A549 (cell line): ENCODE measurements at regions not wholly inside any gene's neighbourhood (a gene's known extent, or its start where the extent isn't known, plus 50 kb on each side); places are given as distances from the start of the nearest gene placed in this dataset.

Source experiments
- ATAC-seq, 2 experiments: fragments of 200-7000 bp in 1 of 2; fragments of >200 bp in 1 of 2; cut with Nextera tagmentation in 1 of 2; cut with Tn5 transposase in 1 of 2; 3 replicates each; pipeline versions ENCODE4 v1.8.0 to v1.9.1; 2018 to 2020; ENCODE audit warnings: mild to moderate bottlenecking in 1 of 2, moderate library complexity in 1 of 2
- CTCF ChIA-PET: fragments of 300-600 bp; sonication (Branson Sonifier 250); formaldehyde crosslinking; extraction: SDS; loops from one replicate; lab custom pipeline; 2021; ENCODE audit warnings: antibody characterized with exemption, inconsistent platforms; lab: Yijun Ruan, JAX
- POLR2A ChIA-PET: fragments of 350-600 bp; formaldehyde crosslinking; extraction: SDS; loops from one replicate; lab custom pipeline; 2021; ENCODE audit warnings: antibody characterized with exemption, inconsistent platforms; lab: Yijun Ruan, JAX
- DNase-seq, 2 experiments: peaks; one replicate each; pipeline versions ENCODE4 v3.0.0 to v3.0.0-alpha.2; 2011 to 2016; ENCODE audit warnings: low read depth in 1 of 2, low spot score in 1 of 2
- FAIRE-seq: peaks from 2 replicates; lab custom pipeline; 2011; peaks lifted over from hg19 to GRCh38; lab: Jason Lieb, UNC
- H3K27ac ChIP-seq, 2 experiments: fragments of >200 bp; sonication (Bioruptor Twin); formaldehyde crosslinking; 3 replicates each; pipeline ENCODE4 v1.5.1; 2016 to 2017
- H3K4me1 ChIP-seq: fragments of >200 bp; sonication (Bioruptor Twin); formaldehyde crosslinking; 3 replicates; pipeline ENCODE4 v1.6.1; 2016
- H3K4me2 ChIP-seq: fragments of >200 bp; sonication (Bioruptor Twin); formaldehyde crosslinking; 3 replicates; pipeline ENCODE4 v1.6.1; 2016
- H3K4me3 ChIP-seq: fragments of >200 bp; sonication (Bioruptor Twin); formaldehyde crosslinking; 3 replicates; pipeline ENCODE4 v1.5.1; 2016
- H3K9me3 ChIP-seq: fragments of >200 bp; sonication (Bioruptor Twin); formaldehyde crosslinking; 3 replicates; pipeline ENCODE4 v1.6.1; 2016
- CHD2 ChIP-seq: fragments of 150-350 bp; IDR thresholded peaks from 2 replicates; pipeline ENCODE4 v1.6.1; 2014; ENCODE audit warnings: low read length; ENCODE audit not compliant: partially characterized antibody
- CHD4 ChIP-seq: fragments of 200-600 bp; sonication (generic); IDR thresholded peaks from 2 replicates; pipeline ENCODE4 v1.6.1; 2016; ENCODE audit warnings: antibody characterized with exemption, mild to moderate bottlenecking, borderline replicate concordance
- CTCF ChIP-seq: fragments of >200 bp; sonication (Bioruptor Twin); formaldehyde crosslinking; IDR thresholded peaks from 3 replicates; pipeline ENCODE4 v1.5.1; 2016
- E2F6 ChIP-seq: IDR thresholded peaks from 2 replicates; pipeline ENCODE4 v1.6.1; 2012; ENCODE audit warnings: low read depth, borderline replicate concordance
- EHF ChIP-seq: fragments of 250-450 bp; sonication (Bioruptor Pico); IDR thresholded peaks from 2 replicates; pipeline ENCODE4 v1.5.0; 2020; ENCODE audit warnings: mild to moderate bottlenecking
- EHMT2 ChIP-seq: fragments of 200-600 bp; sonication (generic); IDR thresholded peaks from 2 replicates; pipeline ENCODE4 v1.6.1; 2016; ENCODE audit warnings: antibody characterized with exemption, low read depth, mild to moderate bottlenecking, moderate library complexity
- FOSB ChIP-seq: fragments of 250-450 bp; sonication (Bioruptor Pico); IDR thresholded peaks from 2 replicates; pipeline ENCODE4 v1.5.0; 2020; ENCODE audit warnings: mild to moderate bottlenecking, moderate library complexity
- FOSL2 ChIP-seq, 2 experiments: fragments of 450-650 bp in 1 of 2; fragments of >200 bp in 1 of 2; sonication (Bioruptor Twin) in 1 of 2; formaldehyde crosslinking; IDR thresholded peaks; 2 replicates each; pipeline versions ENCODE4 v1.5.0 to v1.6.1; 2016 to 2020; ENCODE audit warnings: mild to moderate bottlenecking in 1 of 2, moderate library complexity in 1 of 2
- GATA3 ChIP-seq: IDR thresholded peaks from 2 replicates; pipeline ENCODE4 v1.6.1; 2012; ENCODE audit warnings: borderline replicate concordance
- HDAC2 ChIP-seq: fragments of 200-600 bp; sonication (generic); IDR thresholded peaks from 2 replicates; pipeline ENCODE4 v1.6.1; 2016
- HOXB13 ChIP-seq: fragments of 250-450 bp; sonication (Bioruptor Pico); IDR thresholded peaks from 2 replicates; pipeline ENCODE4 v1.5.0; 2020; ENCODE audit warnings: low read depth, mild to moderate bottlenecking, moderate library complexity
- JUN ChIP-seq, 2 experiments: fragments of >200 bp; sonication (Bioruptor Twin); formaldehyde crosslinking; IDR thresholded peaks; 2 replicates in 1 of 2; 3 replicates in 1 of 2; pipeline ENCODE4 v1.6.1; 2016 to 2017
- KDM5A ChIP-seq: fragments of 200-600 bp; sonication (generic); IDR thresholded peaks from 2 replicates; pipeline ENCODE4 v1.6.1; 2016; ENCODE audit warnings: antibody characterized with exemption, mild to moderate bottlenecking
- MAZ ChIP-seq: fragments of 150-350 bp; IDR thresholded peaks from 2 replicates; pipeline ENCODE4 v1.6.1; 2014; ENCODE audit warnings: antibody characterized with exemption, low read depth, low read length, borderline replicate concordance
- MYC ChIP-seq: IDR thresholded peaks from 2 replicates; pipeline ENCODE4 v1.6.1; 2012; ENCODE audit warnings: mild to moderate bottlenecking, inconsistent platforms, low read length, improper control_type of control experiment, borderline replicate concordance
- NR3C1 ChIP-seq: fragments of >200 bp; sonication (Bioruptor Twin); formaldehyde crosslinking; IDR thresholded peaks from 3 replicates; pipeline ENCODE4 v1.6.1; 2017
- POLR2A ChIP-seq: IDR thresholded peaks from 2 replicates; pipeline ENCODE4 v1.6.1; 2012; ENCODE audit warnings: mild to moderate bottlenecking, low read length
- RAD21 ChIP-seq, 2 experiments: fragments of >200 bp in 1 of 2; sonication (Bioruptor Twin) in 1 of 2; formaldehyde crosslinking in 1 of 2; IDR thresholded peaks in 1 of 2; conservative IDR thresholded peaks in 1 of 2; 2 replicates in 1 of 2; 3 replicates in 1 of 2; pipeline ENCODE4 v1.6.1; 2012 to 2018; ENCODE audit warnings: inconsistent platforms in 1 of 2
- RARB ChIP-seq: fragments of 250-450 bp; sonication (Bioruptor Pico); IDR thresholded peaks from 2 replicates; pipeline ENCODE4 v1.8.0; 2021; ENCODE audit warnings: mild to moderate bottlenecking, moderate library complexity
- RNF2 ChIP-seq: fragments of 200-600 bp; sonication (generic); IDR thresholded peaks from 2 replicates; pipeline ENCODE4 v1.6.1; 2016; ENCODE audit warnings: low read depth, mild to moderate bottlenecking, antibody characterized with exemption, moderate library complexity, borderline replicate concordance
- SMC3 ChIP-seq: fragments of >200 bp; sonication (Bioruptor Twin); formaldehyde crosslinking; IDR thresholded peaks from 3 replicates; pipeline ENCODE4 v1.6.1; 2018; ENCODE audit warnings: inconsistent platforms
- SREBF2 ChIP-seq: fragments of 450-650 bp; IDR thresholded peaks from 2 replicates; pipeline ENCODE4 v1.6.1; 2014; ENCODE audit warnings: mild to moderate bottlenecking, moderate library complexity
- USF2 ChIP-seq: fragments of 450-650 bp; IDR thresholded peaks from 2 replicates; pipeline ENCODE4 v1.6.1; 2014; ENCODE audit warnings: antibody characterized with exemption
- ZC3H11A ChIP-seq: fragments of 450-650 bp; IDR thresholded peaks from 2 replicates; pipeline ENCODE4 v1.6.1; 2014; ENCODE audit warnings: antibody characterized with exemption, mild to moderate bottlenecking
- WGBS: methylation state at CpG from one replicate; pipeline ENCODE4 v1.1.6; 2017; ENCODE audit errors: missing lambda C conversion rate; 5-methylcytosine and 5-hydroxymethylcytosine counted together
- TF ChIP-seq, protein P1 (sequence below): fragments of 150-350 bp; IDR thresholded peaks from 2 replicates; pipeline ENCODE4 v1.6.1; 2014; ENCODE audit warnings: low read depth, mild to moderate bottlenecking, low read length
- TF ChIP-seq, protein P2 (sequence below): IDR thresholded peaks from 2 replicates; pipeline ENCODE4 v1.6.1; 2012

DNA sequence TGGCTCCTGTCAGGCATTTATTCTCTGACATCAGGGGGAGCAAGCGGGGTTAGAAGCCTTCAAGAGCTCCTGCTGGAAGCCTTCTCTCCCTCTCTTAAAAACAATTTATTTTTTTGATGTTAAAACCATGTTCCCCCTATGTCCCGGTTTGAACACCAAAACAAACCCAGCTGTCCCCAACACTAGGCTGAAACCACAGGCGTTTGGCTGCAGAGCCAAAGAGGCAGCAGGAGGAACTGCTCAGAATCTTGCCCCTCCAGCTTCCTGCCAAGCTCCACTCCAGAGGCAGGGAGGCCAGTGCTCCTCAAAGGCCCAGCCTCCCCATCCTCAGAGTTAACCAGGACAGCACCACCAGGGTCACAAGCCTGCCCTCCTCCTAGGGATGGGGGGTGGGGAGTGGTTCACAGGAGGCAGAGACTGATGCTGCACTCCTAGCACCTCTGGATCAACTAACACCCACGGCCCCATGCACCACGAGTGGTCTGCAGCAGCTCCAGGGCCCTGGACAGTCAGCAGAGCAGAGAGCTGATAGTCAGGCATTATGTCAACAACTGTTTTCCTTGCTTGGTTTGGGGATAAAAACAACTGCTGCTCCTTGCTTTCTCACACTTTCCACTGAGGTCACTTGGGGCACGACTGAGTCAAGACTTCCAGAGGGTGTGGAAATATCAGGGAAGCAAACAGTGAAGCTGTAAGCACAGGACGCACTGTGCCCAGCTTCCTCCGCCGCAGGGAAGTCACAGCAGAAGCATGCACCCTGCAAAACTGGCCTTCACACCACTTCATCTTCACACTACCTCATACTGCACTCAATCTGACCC, 96.5 kb upstream of the ADRA1B start (continued):
- TF ChIP-seq FOSL2 (IDR thresholded peaks at IDR 0.05) (no peak), FOSL2 (CRISPR knock-in tag; IDR thresholded peaks at IDR 0.05) (peak; percentile 60), MAZ (no peak), MYC (no peak), EHF (CRISPR knock-in tag) (no peak), RAD21 (conservative IDR thresholded peaks at IDR 0.05 in 1 of 2, IDR thresholded peaks at IDR 0.05 in 1 of 2) (peak in 1 of 2 experiments; percentile 13; a peak in 1 of 5 replicates), POLR2A (no peak)

DNA sequence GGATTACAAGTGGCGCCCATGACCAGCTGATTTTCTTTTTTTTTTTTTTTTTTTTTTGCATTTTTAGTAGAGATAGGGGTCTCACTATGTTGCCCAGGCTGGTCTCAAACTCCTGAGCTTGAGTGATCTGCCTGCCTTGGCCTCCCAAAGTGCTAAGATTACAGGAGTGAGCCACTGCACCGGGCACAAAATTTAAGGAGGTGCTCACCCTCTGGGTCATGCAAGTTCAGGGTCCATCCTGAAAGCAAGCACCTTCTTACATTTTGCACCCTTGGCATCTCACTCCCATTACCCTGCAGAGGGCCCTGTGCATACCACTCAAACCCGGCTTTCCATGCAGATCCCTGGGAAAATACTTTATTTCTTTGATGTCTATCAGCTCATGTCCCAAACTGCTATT, 95.6 kb upstream of the ADRA1B start:
- POLR2A ChIA-PET = no interaction called here
- Histone ChIP-seq H3K4me3 (no peak overlapping the region), H3K4me2 (peak overlapping the region; percentile 34; the same call in 2 of the 3 replicates), H3K27ac (peak overlapping the region; percentile 67 to 76; a peak in 5 of 6 replicates)
- TF ChIP-seq RARB (CRISPR knock-in tag) (no peak), CHD4 (no peak), CHD2 (no peak), HOXB13 (no peak), HDAC2 (no peak), EHF (CRISPR knock-in tag) (no peak), CTCF (no peak), ZC3H11A (no peak), GATA3 (no peak), E2F6 (no peak), MAZ (no peak), RNF2 (no peak), SMC3 (no peak), POLR2A (no peak), KDM5A (no peak), FOSL2 (IDR thresholded peaks at IDR 0.05) (no peak), FOSL2 (CRISPR knock-in tag; IDR thresholded peaks at IDR 0.05) (no peak), JUN (IDR thresholded peaks at IDR 0.05) (no peak)
- TF ChIP-seq, all 56 proteins: peak for 0
- Histone ChIP-seq H3K4me1 (peaks cover 58% of the 10 kb centered on the region), H3K9me3 (no peaks in the 10 kb centered on the region)
- no peak for ATAC-seq
- CTCF ChIA-PET = interaction anchor here (1.4 to 2.6 kb wide), 5 partner anchors 16 to 166 kb away, joined by 4 to 9 read pairs (median 5); partner anchors contain the start of gene ADRA1B
- no peak for DNase-seq
- 93% methylated on average over 3 of the region's 3 CpGs for WGBS
- FAIRE-seq = peak; percentile 56

GRCh38 chr5:159821461-159821940, 94.8 kb upstream of the ADRA1B start:
- Histone ChIP-seq H3K4me3 (no peak overlapping the region), H3K4me2 (no peak overlapping the region), H3K4me1 (peaks cover 58% of the 10 kb centered on the region), H3K27ac (peak overlapping the region; percentile 67 to 76; a peak in 4 of 6 replicates), H3K9me3 (no peaks in the 10 kb centered on the region)
- CTCF ChIA-PET = interaction anchor here (1.0 to 1.4 kb wide), 2 partner anchors 15 to 39 kb away, joined by 3 to 4 read pairs; no protein-coding TSS in a partner anchor
- ATAC-seq (no peak), FAIRE-seq (no peak), DNase-seq (no peak)
- 94% methylated on average over 9 of the region's 9 CpGs for WGBS
- POLR2A ChIA-PET = no interaction called here
- TF ChIP-seq, protein P1, sequence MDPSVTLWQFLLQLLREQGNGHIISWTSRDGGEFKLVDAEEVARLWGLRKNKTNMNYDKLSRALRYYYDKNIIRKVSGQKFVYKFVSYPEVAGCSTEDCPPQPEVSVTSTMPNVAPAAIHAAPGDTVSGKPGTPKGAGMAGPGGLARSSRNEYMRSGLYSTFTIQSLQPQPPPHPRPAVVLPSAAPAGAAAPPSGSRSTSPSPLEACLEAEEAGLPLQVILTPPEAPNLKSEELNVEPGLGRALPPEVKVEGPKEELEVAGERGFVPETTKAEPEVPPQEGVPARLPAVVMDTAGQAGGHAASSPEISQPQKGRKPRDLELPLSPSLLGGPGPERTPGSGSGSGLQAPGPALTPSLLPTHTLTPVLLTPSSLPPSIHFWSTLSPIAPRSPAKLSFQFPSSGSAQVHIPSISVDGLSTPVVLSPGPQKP = no peak
- TF ChIP-seq, protein P2, sequence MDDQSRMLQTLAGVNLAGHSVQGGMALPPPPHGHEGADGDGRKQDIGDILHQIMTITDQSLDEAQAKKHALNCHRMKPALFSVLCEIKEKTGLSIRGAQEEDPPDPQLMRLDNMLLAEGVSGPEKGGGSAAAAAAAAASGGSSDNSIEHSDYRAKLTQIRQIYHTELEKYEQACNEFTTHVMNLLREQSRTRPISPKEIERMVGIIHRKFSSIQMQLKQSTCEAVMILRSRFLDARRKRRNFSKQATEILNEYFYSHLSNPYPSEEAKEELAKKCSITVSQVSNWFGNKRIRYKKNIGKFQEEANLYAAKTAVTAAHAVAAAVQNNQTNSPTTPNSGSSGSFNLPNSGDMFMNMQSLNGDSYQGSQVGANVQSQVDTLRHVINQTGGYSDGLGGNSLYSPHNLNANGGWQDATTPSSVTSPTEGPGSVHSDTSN = no peak
- TF ChIP-seq NR3C1 (no peak), EHMT2 (no peak), FOSB (CRISPR knock-in tag) (no peak), FOSL2 (IDR thresholded peaks at IDR 0.05) (no peak), FOSL2 (CRISPR knock-in tag; IDR thresholded peaks at IDR 0.05) (no peak), SREBF2 (no peak), USF2 (no peak), CHD2 (no peak)
- TF ChIP-seq, all 56 proteins: peak for 0
